Transverse colon (tissue), 4 donors: ENCODE measurements at regions not wholly inside any gene's neighbourhood (a gene's known extent, or its start where the extent isn't known, plus 50 kb on each side); places are given as distances from the start of the nearest gene placed in this dataset.

Experiments used
- DNase-seq: peaks from one replicate; pipeline ENCODE4 v3.0.0-alpha.2; 2019
- H3K27ac ChIP-seq, 4 donors: fragments of 200-600 bp; sonication (generic); 2 replicates each; pipeline ENCODE4 v1.5.1; 2016 to 2018; ENCODE audit warnings: inconsistent platforms in 4 of 4
- H3K27me3 ChIP-seq: fragments of 200-600 bp; sonication (generic); 2 replicates; pipeline ENCODE4 v1.5.1; 2017; ENCODE audit warnings: inconsistent platforms
- H3K36me3 ChIP-seq, 4 donors: fragments of 200-600 bp; sonication (generic); 2 replicates each; pipeline ENCODE4 v1.5.1; 2017 to 2019; ENCODE audit warnings: inconsistent platforms in 4 of 4
- H3K4me1 ChIP-seq, 4 donors: fragments of 200-600 bp; sonication (generic); 2 replicates each; pipeline ENCODE4 v1.5.1; 2017 to 2020; ENCODE audit warnings: inconsistent platforms in 4 of 4
- H3K4me3 ChIP-seq, 4 donors: fragments of 200-600 bp; sonication (generic); 1 replicate in 1 of 4; 2 replicates in 3 of 4; pipeline versions ENCODE4 v1.5.1 to v1.6.1; 2017 to 2019; ENCODE audit warnings: inconsistent platforms in 4 of 4
- H3K9me3 ChIP-seq, 2 donors: fragments of 200-600 bp; sonication (generic); 2 replicates each; pipeline ENCODE4 v1.5.1; 2017 to 2019; ENCODE audit warnings: inconsistent platforms in 2 of 2
- CTCF ChIP-seq, 5 experiments: fragments of 200-600 bp in 3 of 5; fragments of 450-650 bp in 2 of 5; sonication (generic) in 3 of 5; IDR thresholded peaks; 1 replicate in 2 of 5; 2 replicates in 3 of 5; pipeline ENCODE4 v1.5.1; 2016 to 2017; ENCODE audit warnings: antibody characterized with exemption in 5 of 5, inconsistent platforms in 3 of 5, mild to moderate bottlenecking in 2 of 5, moderate library complexity in 1 of 5
- EP300 ChIP-seq: sonication (generic); formaldehyde crosslinking; IDR thresholded peaks from one replicate; pipeline ENCODE4 v1.6.1; 2017; ENCODE audit warnings: antibody characterized with exemption, low read depth
- POLR2A ChIP-seq: fragments of 450-650 bp; IDR thresholded peaks from one replicate; pipeline ENCODE4 v1.6.1; 2016; ENCODE audit warnings: antibody characterized with exemption, mild to moderate bottlenecking, moderate library complexity
- POLR2AphosphoS5 ChIP-seq, 3 donors: sonication (generic); formaldehyde crosslinking; IDR thresholded peaks; one replicate each; pipeline ENCODE4 v1.6.1; 2016; ENCODE audit warnings: antibody characterized with exemption in 3 of 3
- WGBS, 2 donors: methylation state at CpG; one replicate each; pipeline ENCODE4 v1.1.5; 2018; ENCODE audit warnings: low coverage in 1 of 2; 5-methylcytosine and 5-hydroxymethylcytosine counted together
- in situ Hi-C, 4 donors: fragments of 200-750 bp; cut with MboI; loops; one replicate each; pipeline versions ENCODE4 v1.15.0 to v1.15.1; 2017; ENCODE audit warnings: low sequenced_read_pairs in 3 of 4, low pct_ligation_motif_present in 1 of 4, low pct_unique_long_range_greater_than_20kb in 1 of 4
- intact Hi-C: fragments of 100-400 bp; cut with DNase I; formaldehyde crosslinking; loops from one replicate; pipeline ENCODE4 v1.15.1; 2023; ENCODE audit warnings: low total_unique reads

GRCh38 chr10:58109731-58110130 lies 158.0 kb downstream of the IPMK start:
- TF ChIP-seq POLR2AphosphoS5 (IDR thresholded peaks at IDR 0.05): no peak
- TF ChIP-seq CTCF (IDR thresholded peaks at IDR 0.05): no peak
- TF ChIP-seq POLR2A: no peak
- TF ChIP-seq EP300: no peak
- Histone ChIP-seq H3K4me1 (no peaks in the 10 kb centered on the region), H3K36me3 (no peaks in the 10 kb centered on the region), H3K9me3 (no peaks in the 10 kb centered on the region), H3K4me3 (no peak overlapping the region), H3K27me3 (no peaks in the 10 kb centered on the region), H3K27ac (no peak overlapping the region)
- in situ Hi-C loops: no loop called here
- intact Hi-C loops: no loop called here
- no peak for DNase-seq
- WGBS, 2 donors: 65 to 74% methylated on average over 3 of the region's 3 CpGs

GRCh38 chr10:58107506-58107905 lies 160.2 kb downstream of the IPMK start:
- 91% methylated on average over 2 of the region's 2 CpGs; no CpG with 5 or more reads in 1 of the 2 donors for WGBS, 2 donors

GRCh38 chr10:58106211-58107035 lies 161.3 kb downstream of the IPMK start:
- Histone ChIP-seq H3K9me3 (no peaks in the 10 kb centered on the region), H3K36me3 (no peaks in the 10 kb centered on the region), H3K27me3 (no peaks in the 10 kb centered on the region), H3K4me1 (no peaks in the 10 kb centered on the region), H3K4me3 (no peak overlapping the region), H3K27ac (no peak overlapping the region)
- intact Hi-C loops: no loop called here
- TF ChIP-seq POLR2A (no peak), CTCF (IDR thresholded peaks at IDR 0.05) (no peak), EP300 (no peak), POLR2AphosphoS5 (IDR thresholded peaks at IDR 0.05) (no peak)
- in situ Hi-C loops: no loop called here
- whole genome bisulfite sequencing, 2 donors: 95% methylated on average over 40 of the region's 40 CpGs; no CpG with 5 or more reads in 1 of the 2 donors
- DNase-seq: no peak

More at GRCh38 chr10:58107506-58107905, 160.2 kb downstream of the IPMK start:
- no peaks in the 10 kb centered on the region for H3K4me1 ChIP-seq
- H3K36me3 ChIP-seq: no peaks in the 10 kb centered on the region
- no peaks in the 10 kb centered on the region for H3K27me3 ChIP-seq
- H3K4me3 ChIP-seq: no peak overlapping the region
- no peak overlapping the region for H3K27ac ChIP-seq
- DNase-seq: no peak
- in situ Hi-C loops: no loop called here
- no peaks in the 10 kb centered on the region for H3K9me3 ChIP-seq
- intact Hi-C loops: no loop called here
- no peak for TF ChIP-seq POLR2AphosphoS5 (IDR thresholded peaks at IDR 0.05)
- TF ChIP-seq POLR2A: no peak
- TF ChIP-seq CTCF (IDR thresholded peaks at IDR 0.05): no peak
- no peak for TF ChIP-seq EP300

GRCh38 chr10:58104351-58104751 lies 163.3 kb downstream of the IPMK start:
- in situ Hi-C loops (no loop called here), intact Hi-C loops (no loop called here)
- Histone ChIP-seq H3K36me3 (no peaks in the 10 kb centered on the region), H3K9me3 (no peaks in the 10 kb centered on the region), H3K27ac (no peak overlapping the region), H3K4me1 (no peaks in the 10 kb centered on the region), H3K4me3 (no peak overlapping the region), H3K27me3 (no peaks in the 10 kb centered on the region)
- DNase-seq: no peak
- no peak for TF ChIP-seq EP300
